Spleen (tissue), 11 donors: ENCODE measurements at regions not wholly inside any gene's neighbourhood (a gene's known extent, or its start where the extent isn't known, plus 50 kb on each side); places are given as distances from the start of the nearest gene placed in this dataset.

Experiments
- DNase-seq: peaks from one replicate; pipeline ENCODE4 v3.0.0-alpha.2; 2020
- H3K27ac ChIP-seq, 8 donors: fragments of 200-600 bp; sonication (generic) in 7 of 8; 1 replicate in 4 of 8; 2 replicates in 4 of 8; pipeline versions ENCODE4 v1.5.0 to v1.8.0; 2016 to 2021; ENCODE audit warnings: inconsistent platforms in 4 of 8, mild to moderate bottlenecking in 4 of 8, moderate library complexity in 1 of 8
- H3K27me3 ChIP-seq, 7 donors: fragments of 200-600 bp; sonication (generic) in 6 of 7; replicated peaks in 1 of 7; 1 replicate in 4 of 7; 2 replicates in 3 of 7; pipeline versions ENCODE4 v1.5.0 to v1.8.0; 2016 to 2021; ENCODE audit warnings: inconsistent platforms in 3 of 7, mild to moderate bottlenecking in 1 of 7
- H3K36me3 ChIP-seq, 6 donors: fragments of 200-600 bp; sonication (generic) in 5 of 6; 1 replicate in 4 of 6; 2 replicates in 2 of 6; pipeline versions ENCODE4 v1.5.0 to v1.8.0; 2016 to 2021; ENCODE audit warnings: inconsistent platforms in 2 of 6
- H3K4me1 ChIP-seq, 6 donors: fragments of 200-600 bp; sonication (generic) in 5 of 6; 1 replicate in 3 of 6; 2 replicates in 3 of 6; pipeline versions ENCODE4 v1.5.0 to v1.8.0; 2016 to 2021; ENCODE audit warnings: inconsistent platforms in 3 of 6
- H3K4me3 ChIP-seq, 8 donors: fragments of 200-600 bp; sonication (generic) in 7 of 8; 1 replicate in 4 of 8; 2 replicates in 4 of 8; pipeline versions ENCODE4 v1.5.0 to v1.8.0; 2016 to 2021; ENCODE audit warnings: inconsistent platforms in 4 of 8, mild to moderate bottlenecking in 4 of 8, moderate library complexity in 2 of 8
- H3K9me3 ChIP-seq, 8 donors: fragments of 200-600 bp; sonication (generic) in 7 of 8; 1 replicate in 4 of 8; 2 replicates in 4 of 8; pipeline versions ENCODE4 v1.5.0 to v1.8.0; 2016 to 2021; ENCODE audit warnings: inconsistent platforms in 4 of 8
- POLR2A ChIP-seq, 3 donors: fragments of 450-650 bp; IDR thresholded peaks; one replicate each; pipeline ENCODE4 v1.5.1; 2017; ENCODE audit warnings: antibody characterized with exemption in 3 of 3, mild to moderate bottlenecking in 1 of 3
- POLR2AphosphoS5 ChIP-seq, 3 donors: sonication (generic); formaldehyde crosslinking; IDR thresholded peaks; one replicate each; pipeline ENCODE4 v1.5.1; 2017; ENCODE audit warnings: antibody characterized with exemption in 3 of 3
- WGBS, 5 donors: extraction: QIAGEN DNeasy Blood & Tissue Kit in 3 of 5; methylation state at CpG; one replicate each; pipeline versions ENCODE4 v1.1.5 to v1.1.7; 2013 to 2018; 5-methylcytosine and 5-hydroxymethylcytosine counted together
- intact Hi-C: fragments of 100-400 bp; cut with DNase I; formaldehyde crosslinking; loops from one replicate; pipeline ENCODE4 v1.15.0; 2023; ENCODE audit warnings: low total_unique reads
- TF ChIP-seq, protein P1 (sequence below), 11 experiments: fragments of 200-600 bp in 7 of 11; fragments of 450-650 bp in 4 of 11; sonication (generic) in 4 of 11; IDR thresholded peaks in 8 of 11; conservative IDR thresholded peaks in 3 of 11; 1 replicate in 7 of 11; 2 replicates in 4 of 11; pipeline versions ENCODE4 v1.4.0 to v1.8.0; 2016 to 2021; ENCODE audit warnings: antibody characterized with exemption in 11 of 11, inconsistent platforms in 4 of 11, mild to moderate bottlenecking in 1 of 11
- donor health status: healthy with polysubstance abuse.
- donor health status: DM: no; HTN: no; CAD: no; lungs with moderate emphysema.
- donor health status: DM: no; HTN: no; CAD: no.
- donor health status: Bipolar disorder and iron deficiency.
- donor health status: healthy.
- donor health status: DM: no; HTN: no; CAD: no.
- donor health status: DM: yes; HTN: yes; CAD: no.

DNA sequence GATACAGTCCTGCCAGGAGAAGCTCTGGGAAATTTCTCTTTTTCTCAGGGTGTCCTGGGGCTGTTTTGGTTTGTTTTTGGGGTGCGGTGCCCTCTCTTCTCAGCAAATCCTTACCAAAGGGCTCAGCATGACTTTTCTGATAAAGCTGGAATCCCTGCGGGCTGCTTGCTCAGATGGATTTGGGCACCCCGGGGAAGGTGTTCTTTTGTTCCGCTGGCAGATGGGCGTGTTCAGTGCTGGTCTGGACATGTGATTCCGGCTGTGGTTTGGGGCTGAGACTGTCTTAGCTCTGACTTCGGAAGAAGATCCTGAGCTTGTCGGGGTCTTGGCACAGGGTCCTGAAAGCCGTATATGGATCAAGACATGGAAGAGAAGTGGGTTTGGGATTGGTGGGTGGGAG is 134.2 kb upstream of the SPRED2 start:
- H3K36me3 ChIP-seq: no peaks in the 10 kb centered on the region
- no peak overlapping the region for H3K27ac ChIP-seq
- no peaks in the 10 kb centered on the region for H3K9me3 ChIP-seq
- 48 to 70% (median 62%) methylated on average over 9 of the region's 9 CpGs for WGBS, 5 donors
- H3K4me1 ChIP-seq: no peaks in the 10 kb centered on the region
- H3K4me3 ChIP-seq: no peak overlapping the region
- TF ChIP-seq POLR2A (IDR thresholded peaks at IDR 0.05) (no peak), POLR2AphosphoS5 (IDR thresholded peaks at IDR 0.05) (no peak)
- TF ChIP-seq, protein P1, sequence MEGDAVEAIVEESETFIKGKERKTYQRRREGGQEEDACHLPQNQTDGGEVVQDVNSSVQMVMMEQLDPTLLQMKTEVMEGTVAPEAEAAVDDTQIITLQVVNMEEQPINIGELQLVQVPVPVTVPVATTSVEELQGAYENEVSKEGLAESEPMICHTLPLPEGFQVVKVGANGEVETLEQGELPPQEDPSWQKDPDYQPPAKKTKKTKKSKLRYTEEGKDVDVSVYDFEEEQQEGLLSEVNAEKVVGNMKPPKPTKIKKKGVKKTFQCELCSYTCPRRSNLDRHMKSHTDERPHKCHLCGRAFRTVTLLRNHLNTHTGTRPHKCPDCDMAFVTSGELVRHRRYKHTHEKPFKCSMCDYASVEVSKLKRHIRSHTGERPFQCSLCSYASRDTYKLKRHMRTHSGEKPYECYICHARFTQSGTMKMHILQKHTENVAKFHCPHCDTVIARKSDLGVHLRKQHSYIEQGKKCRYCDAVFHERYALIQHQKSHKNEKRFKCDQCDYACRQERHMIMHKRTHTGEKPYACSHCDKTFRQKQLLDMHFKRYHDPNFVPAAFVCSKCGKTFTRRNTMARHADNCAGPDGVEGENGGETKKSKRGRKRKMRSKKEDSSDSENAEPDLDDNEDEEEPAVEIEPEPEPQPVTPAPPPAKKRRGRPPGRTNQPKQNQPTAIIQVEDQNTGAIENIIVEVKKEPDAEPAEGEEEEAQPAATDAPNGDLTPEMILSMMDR (IDR thresholded peaks at IDR 0.05 in 8 of 11, conservative IDR thresholded peaks at IDR 0.05 in 3 of 11): no peak
- peak; percentile 74 for DNase-seq
- intact Hi-C loops: no loop called here
- H3K27me3 ChIP-seq: no peaks in the 10 kb centered on the region

DNA sequence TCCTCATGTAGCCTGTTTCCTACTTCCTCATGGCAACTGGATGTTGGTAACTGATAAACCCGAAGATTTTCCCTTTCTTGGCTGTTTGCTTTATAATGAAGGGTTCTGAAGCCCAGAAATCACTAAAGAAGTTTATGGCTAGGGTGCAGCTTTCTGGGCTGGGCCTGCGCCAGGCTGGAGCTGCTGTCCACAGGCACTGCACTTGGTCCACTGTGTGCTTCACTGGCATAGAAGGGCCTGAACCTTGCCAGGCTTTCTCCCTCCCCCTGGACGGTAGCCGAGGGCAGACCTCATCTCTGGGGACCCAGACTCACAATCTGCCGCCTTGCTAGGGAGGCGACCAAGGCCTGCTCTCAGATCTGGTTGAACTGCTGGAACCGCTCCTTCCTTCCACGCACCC is 133.3 kb upstream of the SPRED2 start:
- 85 to 96% (median 89%) methylated on average over 8 of the region's 8 CpGs for WGBS, 5 donors
- intact Hi-C loops: no loop called here

DNA sequence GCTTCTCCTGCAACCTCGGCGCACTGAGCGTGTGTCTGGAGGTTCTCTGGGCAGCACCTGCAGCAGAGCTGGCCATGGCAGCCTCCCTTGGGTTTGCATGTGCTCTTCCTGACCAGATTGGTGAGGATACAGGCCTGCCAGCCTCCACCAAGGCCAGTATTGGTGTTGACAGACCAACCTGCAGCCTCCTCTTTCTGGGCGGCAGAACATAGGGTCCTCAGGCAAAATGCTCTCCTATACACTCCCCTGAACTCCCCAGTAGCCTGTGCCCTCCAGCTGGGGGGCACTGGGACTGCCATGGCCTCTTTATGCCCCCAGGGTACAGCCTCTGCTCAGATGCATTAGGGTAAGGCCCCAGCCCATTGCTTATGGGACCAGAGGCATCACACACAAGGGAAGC is 131.9 kb upstream of the SPRED2 start:
- Histone ChIP-seq H3K9me3 (no peaks in the 10 kb centered on the region), H3K27me3 (no peaks in the 10 kb centered on the region), H3K36me3 (no peaks in the 10 kb centered on the region), H3K4me1 (no peaks in the 10 kb centered on the region), H3K27ac (no peak overlapping the region), H3K4me3 (no peak overlapping the region)
- intact Hi-C loops: no loop called here
- no peak for TF ChIP-seq POLR2A (IDR thresholded peaks at IDR 0.05)
- TF ChIP-seq, protein P1 (IDR thresholded peaks at IDR 0.05 in 8 of 11, conservative IDR thresholded peaks at IDR 0.05 in 3 of 11): no peak
- TF ChIP-seq POLR2AphosphoS5 (IDR thresholded peaks at IDR 0.05): no peak
- WGBS, 5 donors: 93 to 100% (median 99%) methylated on average over 4 of the region's 4 CpGs
- peak; percentile 62 for DNase-seq

More for the DNA sequence above, 133.3 kb upstream of the SPRED2 start:
- DNase-seq: peak; percentile 59
- Histone ChIP-seq H3K27ac (no peak overlapping the region), H3K9me3 (no peaks in the 10 kb centered on the region), H3K4me3 (no peak overlapping the region), H3K4me1 (no peaks in the 10 kb centered on the region), H3K36me3 (no peaks in the 10 kb centered on the region), H3K27me3 (no peaks in the 10 kb centered on the region)
- TF ChIP-seq POLR2A (IDR thresholded peaks at IDR 0.05): no peak

DNA sequence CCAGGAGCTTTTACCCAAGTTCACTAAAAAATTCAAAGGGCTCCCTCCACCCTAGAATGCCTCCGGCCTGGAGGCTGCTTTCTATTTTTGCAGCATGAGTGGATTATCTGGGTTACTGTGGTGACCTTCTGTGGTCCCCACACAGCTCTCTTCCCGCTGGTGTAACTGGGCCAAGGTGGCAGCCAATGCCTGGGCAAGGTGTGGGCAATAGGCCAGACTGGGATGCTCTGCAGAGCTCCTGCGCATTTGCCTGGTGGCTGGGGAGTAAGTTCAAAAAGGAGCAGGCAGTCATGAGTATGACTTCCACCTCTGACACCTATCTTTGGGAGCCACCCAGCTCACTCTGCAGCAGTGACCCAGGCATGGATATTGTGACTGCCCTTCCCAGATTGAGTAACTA is 130.5 kb upstream of the SPRED2 start:
- intact Hi-C loops: no loop called here
- Histone ChIP-seq H3K36me3 (no peaks in the 10 kb centered on the region), H3K27me3 (no peaks in the 10 kb centered on the region), H3K4me1 (no peaks in the 10 kb centered on the region), H3K4me3 (no peak overlapping the region), H3K27ac (no peak overlapping the region), H3K9me3 (no peaks in the 10 kb centered on the region)
- 69 to 93% (median 79%) methylated on average over 3 of the region's 3 CpGs for WGBS, 5 donors
- no peak for DNase-seq
- TF ChIP-seq POLR2AphosphoS5 (IDR thresholded peaks at IDR 0.05) (no peak), POLR2A (IDR thresholded peaks at IDR 0.05) (no peak)
- TF ChIP-seq, protein P1 (IDR thresholded peaks at IDR 0.05 in 8 of 11, conservative IDR thresholded peaks at IDR 0.05 in 3 of 11): no peak

DNA sequence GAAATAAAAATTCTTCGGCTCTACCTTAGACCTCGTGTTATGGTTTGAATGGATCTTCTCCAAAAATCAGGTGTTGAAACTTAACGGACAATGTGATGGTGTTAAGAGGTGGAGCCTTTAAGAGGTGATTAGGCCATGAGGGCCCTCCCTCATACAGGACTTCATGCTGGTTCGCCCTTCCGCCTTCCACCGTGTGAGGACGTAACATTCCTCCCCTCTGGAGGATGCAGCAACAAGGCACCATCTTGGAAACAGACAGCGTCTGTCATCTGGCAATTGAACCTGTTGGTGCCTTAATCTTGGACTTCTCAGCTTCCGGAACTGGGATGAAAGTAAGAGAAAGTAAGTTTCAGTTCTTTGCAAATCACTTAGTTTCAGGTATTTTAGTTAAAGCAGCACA is 126.3 kb upstream of the SPRED2 start:
- no peaks in the 10 kb centered on the region for H3K9me3 ChIP-seq
- H3K4me3 ChIP-seq: no peak overlapping the region
- no peak for DNase-seq
- intact Hi-C loops: no loop called here
- no peak overlapping the region for H3K27ac ChIP-seq
- no peak for TF ChIP-seq POLR2A (IDR thresholded peaks at IDR 0.05)
- TF ChIP-seq, protein P1 (IDR thresholded peaks at IDR 0.05 in 8 of 11, conservative IDR thresholded peaks at IDR 0.05 in 3 of 11): no peak
- TF ChIP-seq POLR2AphosphoS5 (IDR thresholded peaks at IDR 0.05): no peak
- 71 to 79% (median 73%) methylated on average over 9 of the region's 9 CpGs for WGBS, 5 donors
- no peaks in the 10 kb centered on the region for H3K27me3 ChIP-seq
- peaks cover 0 to 12% (median 2%) of the 10 kb centered on the region in 6 donors for H3K4me1 ChIP-seq
- H3K36me3 ChIP-seq: no peaks in the 10 kb centered on the region
